Activated CD4-positive, alpha-beta T cell treated with anti-CD3 and anti-CD28 coated beads, Interleukin-2, Interleukin-4, amounts not matched to agents 100 ng/mL and 50 ng/mL, durations not matched to agents 16 hours and 8 hours (primary cell): ENCODE measurements at regions not wholly inside any gene's neighbourhood (a gene's known extent, or its start where the extent isn't known, plus 50 kb on each side); places are given as distances from the start of the nearest gene placed in this dataset.
A peak's percentile ranks its signal among the peaks of the same experiment; 100 is the strongest.
"Not testable (repeated sequence)": the region's sequence is repeated elsewhere in the genome, so short reads cannot be mapped to it uniquely, and the experiment has no call there.

Source experiments
- DNase-seq: peaks from one replicate; pipeline ENCODE4 v3.0.0-alpha.2; 2020; ENCODE audit warnings: low spot score

DNA sequence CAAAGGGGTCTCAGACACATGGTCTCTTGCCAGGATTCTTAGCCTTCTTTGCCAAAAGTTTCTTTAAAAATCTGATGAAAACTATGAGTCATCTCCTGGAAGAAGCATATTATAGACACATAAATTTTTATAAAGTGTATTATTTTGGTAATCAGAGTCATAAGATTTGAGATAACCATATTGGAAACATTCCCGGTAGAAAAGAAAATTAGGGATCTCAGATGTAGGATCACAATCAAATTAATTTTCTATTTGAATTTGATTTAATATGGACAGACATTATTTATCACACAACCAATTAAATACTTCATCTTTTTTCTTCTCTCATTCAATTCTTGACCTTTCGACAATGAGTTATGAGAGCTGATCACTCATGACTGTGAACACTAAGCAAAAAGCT, 347.7 kb upstream of the CDH8 start:
- DNase-seq = no peak

DNA sequence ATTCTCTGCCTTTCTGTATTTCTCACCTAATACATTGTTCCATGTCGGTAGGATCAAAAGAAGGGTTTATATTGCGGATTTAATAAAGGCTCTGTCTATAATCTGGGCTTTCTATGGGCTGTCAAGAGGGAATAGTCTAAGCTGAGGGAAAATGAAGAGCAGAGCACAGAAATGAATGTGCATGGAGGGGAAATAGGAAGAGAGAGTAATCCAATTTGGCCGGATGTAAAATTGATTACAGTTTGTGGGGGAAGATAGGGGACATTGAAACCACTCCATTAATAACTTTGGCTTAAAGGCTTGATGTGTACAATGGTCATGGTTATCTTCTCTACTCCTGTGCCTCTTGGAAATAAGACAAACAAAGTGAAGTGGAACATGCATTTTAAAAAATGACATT, 334.2 kb upstream of the CDH8 start:
- DNase-seq = no peak

DNA sequence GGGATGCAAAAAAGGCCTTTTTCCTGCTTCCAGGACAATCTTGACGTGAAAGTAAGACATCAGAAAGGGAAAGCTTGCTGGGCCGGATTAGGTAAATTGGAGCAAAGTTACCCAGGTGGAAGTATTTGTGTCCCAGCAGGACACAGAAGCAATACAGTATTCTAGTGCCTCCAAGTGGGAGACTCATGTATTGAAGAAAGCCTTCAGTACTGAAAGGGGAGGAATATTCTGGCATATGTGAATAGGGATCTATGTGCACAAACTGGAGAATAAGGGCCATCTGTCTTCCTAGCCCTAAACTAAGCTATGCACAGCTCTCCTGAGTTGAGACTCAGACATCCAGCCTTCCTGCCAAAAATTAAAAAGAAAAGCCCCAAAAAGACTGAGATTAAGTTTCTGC, 327.3 kb upstream of the CDH8 start:
- DNase-seq = no peak

DNA sequence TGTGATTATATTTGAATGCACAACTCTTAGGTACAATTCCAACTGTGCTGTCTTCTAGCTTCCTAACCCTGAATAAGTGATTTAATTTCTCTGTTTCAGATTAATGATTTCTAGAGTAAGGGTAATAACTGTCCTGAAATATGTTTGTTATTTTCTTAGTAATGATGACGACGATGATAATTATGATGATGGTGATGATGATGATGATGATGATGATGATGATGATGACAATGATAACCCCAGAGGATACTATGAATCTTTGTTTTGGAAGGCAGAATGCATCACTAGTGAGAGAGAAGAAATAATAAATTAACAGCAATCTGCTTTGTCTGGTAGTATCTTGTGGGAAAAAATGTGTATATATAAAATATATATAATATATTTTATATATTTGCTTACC, 317.1 kb upstream of the CDH8 start:
- DNase-seq = no peak

DNA sequence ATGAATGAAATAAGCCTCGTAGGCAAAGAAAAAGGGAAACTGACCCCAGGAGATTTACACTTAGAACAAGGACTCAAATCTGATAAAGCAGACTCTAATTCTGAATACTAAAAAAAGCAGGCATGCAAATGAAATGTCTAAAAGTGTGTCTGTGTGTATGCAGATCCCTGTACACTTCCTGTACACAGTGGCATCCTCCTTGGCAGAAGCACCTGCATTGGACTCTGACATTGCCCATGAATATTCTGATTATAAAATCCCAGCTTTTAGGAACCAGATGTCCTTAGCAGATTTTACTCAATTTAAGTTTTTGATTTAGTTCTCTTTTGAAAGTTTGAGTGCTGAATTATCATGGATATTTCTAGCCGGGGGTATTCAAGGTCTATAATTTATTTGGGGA, 306.0 kb upstream of the CDH8 start:
- DNase-seq = no peak

DNA sequence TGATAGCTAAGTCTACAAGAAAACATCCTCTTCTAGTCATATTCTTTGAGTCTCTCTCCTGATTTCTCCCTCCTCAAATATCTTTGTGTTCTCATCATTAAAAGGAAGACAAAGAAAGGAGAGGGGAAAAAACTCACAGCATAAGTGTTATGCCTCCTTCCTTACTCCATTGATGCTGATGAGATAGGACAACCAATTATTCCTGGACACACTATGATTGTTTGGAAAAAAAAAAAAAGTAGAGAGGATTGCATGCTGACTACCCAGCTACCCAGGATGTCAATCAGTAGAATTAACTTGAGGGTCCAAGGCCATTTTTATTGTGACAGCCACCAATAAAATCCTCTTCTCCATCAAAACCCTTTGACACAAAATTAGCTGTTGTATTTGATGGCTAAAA, 299.1 kb upstream of the CDH8 start:
- DNase-seq = no peak

DNA sequence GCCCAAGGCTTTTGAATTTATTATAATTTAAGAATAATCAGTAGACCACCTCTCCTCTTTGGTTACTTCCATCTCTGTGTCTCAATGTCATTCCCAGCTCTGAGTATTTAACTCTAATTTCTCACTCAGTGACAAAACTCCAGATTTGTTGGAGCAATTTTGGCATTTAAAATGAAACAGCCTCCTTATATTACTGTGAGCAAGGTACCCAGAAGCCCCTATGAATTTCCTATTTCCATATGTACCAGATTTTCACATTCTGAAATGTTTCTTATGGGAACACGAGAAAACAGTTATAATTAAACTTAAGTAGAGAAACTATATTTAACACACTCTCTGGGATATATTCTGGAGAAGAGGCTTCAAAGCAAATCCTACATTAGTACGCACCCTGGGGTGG, 285.4 kb upstream of the CDH8 start:
- DNase-seq = no peak

DNA sequence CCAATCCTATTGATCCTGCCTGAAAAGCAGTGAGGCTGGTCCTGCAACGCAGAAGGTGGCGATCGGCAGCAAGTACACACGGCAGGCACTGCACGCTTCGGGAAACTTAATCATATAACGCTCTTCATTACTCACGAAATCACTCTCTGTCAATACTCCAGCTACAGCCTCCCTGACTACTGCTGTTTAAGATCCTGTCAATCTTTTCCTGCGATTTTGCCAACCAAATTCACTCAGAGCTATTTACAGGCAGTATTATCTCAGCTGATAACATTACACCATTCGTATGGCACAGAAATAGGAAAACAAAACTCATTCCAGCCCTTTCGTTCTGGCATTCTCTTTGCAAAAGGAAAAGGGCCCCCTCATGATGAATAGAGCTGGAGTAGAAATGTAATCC, 262.4 kb upstream of the CDH8 start:
- no peak for DNase-seq

DNA sequence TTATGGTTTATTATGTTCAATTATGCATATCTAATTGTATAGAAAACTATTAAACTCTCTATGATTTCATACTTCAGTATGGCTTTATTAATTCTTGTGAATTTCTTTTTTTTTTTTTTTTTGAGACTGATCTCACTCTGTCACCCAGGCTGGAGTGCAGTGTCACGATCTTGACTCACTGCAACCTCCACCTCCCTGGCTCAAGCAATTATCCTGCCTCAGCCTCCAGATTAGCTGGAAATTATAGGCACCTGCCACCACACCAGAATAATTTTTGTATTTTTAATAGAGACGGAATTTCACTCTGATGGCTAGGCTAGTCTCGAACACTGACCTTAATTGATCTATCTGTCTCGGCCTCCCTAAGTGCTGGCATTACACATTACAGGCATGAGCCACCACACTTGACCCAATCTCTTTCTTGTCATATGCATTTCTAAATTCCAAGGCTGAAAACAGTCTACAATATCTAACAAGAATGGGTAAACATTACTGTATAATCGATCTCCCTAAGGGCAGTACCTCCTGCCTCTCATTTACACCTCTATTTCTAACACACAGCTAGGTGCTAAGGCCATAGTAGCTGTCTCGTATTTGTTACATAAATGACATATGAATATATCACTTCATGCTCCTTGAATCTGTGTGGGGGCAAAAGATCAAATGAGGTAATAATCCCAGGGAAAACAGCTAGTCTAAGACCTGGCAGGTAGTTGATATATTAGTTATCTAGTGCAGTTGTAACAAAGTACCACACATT, 258.2 kb upstream of the CDH8 start:
- DNase-seq = no peak

DNA sequence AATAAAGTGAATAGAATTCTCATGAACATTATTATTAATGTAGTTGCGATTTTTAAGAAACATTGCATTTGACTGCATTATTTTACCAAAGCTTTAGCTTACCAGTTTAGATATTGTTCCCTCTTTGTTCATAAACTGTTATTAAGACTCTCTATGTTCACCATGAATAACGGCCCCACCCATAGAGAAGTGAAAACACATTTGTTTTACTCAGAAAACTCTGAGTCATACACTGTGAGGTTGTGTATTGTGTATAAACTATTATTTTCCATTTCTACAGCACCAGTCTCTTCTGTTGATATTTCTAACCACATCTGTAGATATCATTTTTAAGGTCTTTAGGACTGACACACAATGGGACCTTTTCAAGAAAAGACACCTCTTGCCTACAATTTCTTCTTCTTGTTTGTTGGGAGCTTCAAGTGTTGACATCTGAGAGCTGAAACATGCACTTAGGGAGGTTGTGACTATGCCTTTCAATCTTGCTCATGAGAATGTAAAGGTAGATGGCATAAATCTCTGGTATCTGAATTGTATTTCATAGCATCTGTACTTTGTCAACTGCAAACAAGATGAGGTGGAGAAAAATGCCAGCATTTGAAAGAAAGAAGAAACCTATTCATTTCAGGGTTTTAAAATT, 252.9 kb upstream of the CDH8 start:
- no peak for DNase-seq

DNA sequence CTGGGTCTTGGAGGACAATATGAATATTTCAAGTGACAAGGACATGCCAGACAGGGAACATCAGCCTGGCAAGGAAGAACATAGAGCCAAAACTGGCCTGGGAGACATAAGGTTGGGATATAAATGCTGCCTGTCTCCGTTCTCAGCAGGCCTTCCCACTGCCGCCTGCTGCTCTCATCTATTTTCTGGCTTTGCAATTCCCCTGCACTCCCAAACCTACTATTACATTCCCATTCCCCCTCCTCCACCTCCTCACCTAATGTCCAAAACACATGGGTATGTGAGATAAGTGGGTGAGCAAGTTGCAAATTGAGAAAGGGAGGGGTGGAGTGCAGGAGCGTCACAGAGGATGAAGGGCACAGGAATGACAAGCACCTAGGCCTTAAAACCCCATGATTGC, 244.3 kb upstream of the CDH8 start:
- no peak for DNase-seq

DNA sequence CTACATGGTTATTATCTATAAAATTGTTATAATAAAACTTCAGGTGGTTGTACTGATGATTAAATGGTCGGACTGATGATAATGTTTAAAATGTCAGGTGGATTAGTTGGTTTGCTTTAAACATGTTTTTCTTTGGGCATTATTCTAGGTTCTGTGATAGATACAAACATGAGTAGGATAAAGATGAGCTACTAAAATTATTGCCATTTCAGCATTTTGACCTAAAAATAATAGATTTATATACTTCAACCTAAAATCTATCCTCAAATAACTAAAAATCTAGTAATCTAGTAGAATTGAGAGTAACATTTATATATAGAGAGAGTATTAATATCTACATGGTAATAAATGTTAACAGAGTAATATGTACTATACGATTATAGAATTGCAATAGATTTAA, 241.7 kb upstream of the CDH8 start:
- DNase-seq = no peak

DNA sequence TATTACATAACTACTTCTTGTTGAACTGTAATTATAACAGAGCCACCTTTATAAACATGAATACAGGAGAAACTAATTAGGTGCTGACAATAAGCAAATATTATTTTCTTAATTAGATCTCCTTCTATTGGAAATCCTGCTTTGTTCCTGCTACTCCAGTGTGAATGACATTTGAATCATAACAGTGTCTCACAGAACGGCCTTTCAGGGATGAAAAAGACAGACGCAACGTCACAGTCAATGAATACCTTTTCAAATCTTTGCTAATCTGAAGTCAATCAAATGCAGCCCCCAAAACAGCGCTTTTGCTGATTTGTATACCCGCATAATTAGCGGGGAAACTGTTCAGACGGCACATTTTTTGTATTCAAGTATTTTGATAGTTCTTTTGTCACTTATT, 240.4 kb upstream of the CDH8 start:
- no peak for DNase-seq

DNA sequence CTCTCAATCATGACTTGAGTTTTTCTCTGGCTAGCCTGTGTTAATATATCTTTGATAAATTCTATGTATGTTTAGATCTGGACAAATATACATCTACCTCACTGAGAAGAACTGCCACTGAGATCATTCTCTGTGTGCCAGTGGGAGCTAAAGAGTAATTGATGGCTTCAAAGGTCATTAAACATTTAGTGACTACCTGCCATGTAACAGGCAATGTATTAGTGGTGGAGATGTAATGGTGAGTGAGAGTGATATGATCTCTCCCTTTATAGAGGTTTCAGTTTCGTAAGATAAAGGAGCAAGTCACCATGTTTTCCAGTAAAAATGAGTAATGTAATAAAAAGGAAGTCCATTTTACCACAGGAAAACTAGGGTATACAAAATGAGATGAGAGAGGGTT, 235.8 kb upstream of the CDH8 start:
- DNase-seq = no peak

DNA sequence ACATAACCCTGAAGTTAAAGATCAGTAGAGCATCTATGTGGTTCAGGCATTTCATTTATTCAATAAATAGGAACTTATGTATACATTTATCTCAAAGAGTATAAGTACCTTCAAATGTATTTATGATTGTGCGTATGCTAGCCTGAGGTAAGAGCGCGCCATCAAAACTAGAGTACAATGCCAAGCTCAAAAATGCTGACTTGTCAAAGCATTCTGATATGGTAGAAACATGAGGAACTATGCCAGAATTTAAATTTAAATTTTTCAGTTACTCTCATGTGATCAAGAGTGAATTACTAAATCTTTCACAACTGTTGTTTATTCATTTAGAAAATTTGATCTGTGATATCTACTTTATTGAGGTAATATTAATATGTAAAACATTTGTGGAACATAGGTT, 225.5 kb upstream of the CDH8 start:
- no peak for DNase-seq

DNA sequence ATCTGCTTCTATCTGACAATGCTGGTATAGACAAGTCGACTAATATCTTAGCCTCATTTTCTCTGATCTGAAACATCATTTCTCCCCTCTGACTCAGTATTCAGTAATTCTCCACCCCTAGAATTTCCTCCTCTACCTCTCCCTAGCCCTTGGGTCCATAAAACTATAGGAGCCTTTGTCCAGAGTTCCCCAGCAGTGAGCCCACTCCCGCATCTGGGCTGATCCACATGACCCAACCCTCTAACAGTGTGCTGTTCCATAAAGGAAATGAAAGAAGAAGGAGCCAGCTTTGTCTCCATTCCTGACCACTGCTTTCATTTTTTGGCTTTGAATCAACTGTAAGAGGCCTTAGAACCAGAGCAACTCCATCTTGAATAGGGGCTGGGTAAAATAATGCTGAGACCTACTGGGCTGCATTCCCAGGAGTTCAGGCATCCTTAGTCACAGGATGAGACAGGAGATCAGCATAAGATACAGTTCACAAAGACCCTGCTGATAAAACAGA, 222.7 kb upstream of the CDH8 start:
- DNase-seq = not testable (repeated sequence)

DNA sequence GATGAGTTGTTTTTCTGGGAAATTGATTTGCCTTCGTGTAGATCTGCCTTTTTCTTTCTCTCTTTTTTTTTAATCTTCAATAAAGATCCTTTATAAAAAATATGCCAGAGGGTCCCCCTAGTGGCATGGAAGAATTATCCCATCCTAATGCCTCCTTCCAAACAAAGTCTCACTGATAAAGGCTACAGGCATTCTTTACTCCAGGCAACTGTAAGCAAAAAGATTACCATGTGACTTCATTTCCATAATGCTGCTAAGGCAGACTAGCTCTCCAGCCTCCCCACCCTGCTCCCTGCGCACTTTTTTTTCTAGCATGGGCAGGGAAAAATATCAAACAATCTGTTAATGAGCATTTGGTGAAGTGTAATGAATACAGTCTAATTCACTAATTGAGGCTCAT, 220.2 kb upstream of the CDH8 start:
- no peak for DNase-seq

DNA sequence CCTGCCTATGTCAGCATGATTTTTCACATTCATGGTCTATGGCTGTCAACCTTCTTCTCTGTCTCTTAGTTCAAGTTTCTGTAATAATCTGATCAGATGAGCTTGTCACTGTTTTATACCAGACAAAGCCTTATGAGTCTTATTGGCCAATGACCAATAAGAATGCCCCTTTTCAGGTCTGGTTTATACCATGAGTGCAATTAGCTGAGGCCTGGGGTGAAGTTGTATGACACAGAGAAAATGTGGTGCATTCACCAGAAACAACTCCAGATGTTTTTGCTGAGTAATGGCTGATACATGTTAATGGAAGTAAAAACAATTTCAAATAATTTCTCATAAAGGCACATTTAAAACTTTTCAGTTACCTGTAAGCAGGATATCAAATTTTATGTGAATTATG, 218.6 kb upstream of the CDH8 start:
- DNase-seq = no peak

DNA sequence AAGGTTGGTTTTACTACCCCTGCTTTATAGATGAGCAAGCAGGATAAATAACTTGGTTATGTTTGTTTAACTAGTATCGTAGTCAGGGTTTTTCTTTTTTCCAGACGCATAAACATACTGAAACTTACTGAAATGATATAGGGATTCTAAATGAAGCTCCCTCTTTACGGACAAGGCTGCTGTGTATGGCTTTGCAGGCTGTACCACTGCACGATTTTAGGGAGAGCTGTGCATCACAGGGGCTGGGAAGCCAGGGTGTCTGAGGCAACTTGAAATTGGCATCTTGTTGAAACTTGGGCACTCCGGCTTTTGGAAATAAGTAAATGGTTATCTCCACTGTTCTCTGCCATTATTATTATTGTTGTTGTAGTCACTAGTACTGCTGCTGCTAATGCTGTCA, 218.1 kb upstream of the CDH8 start:
- no peak for DNase-seq

DNA sequence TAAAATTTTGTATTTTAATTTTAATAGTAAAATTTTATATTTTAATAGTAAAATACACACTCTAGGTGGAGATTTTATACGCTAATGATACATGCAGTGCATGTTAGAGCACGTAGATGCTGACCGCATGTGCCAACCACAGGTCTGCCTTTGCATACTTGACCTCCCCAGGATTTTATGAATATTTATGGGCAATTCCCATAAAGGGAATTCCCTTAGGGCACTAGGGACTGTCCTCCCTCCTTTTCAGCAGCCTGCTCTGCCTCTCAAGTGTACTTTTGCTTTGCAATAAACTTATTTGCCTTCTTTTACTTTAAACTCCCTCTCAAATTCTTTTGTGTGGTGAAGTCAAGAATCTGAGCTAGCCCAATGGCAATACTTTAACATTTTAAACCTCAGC, 217.7 kb upstream of the CDH8 start:
- DNase-seq = no peak

DNA sequence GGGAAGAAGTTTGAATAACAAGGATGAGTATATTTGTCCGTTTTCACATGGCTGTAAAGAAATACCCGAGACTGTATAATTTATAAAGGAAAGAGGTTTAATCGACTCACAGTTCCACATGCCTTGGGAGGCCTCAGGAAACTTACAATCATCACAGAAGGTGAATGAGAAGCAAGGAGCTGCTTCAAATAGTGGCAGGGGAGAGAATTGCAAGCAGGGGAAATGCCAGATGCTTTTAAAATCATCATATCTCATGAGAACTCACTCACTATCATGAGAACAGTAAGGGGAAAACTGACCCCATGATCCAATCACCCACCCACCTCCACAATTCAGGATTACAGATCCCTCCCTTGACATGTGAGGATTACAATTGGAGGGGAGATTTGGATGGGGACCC, 212.8 kb upstream of the CDH8 start:
- no peak for DNase-seq

DNA sequence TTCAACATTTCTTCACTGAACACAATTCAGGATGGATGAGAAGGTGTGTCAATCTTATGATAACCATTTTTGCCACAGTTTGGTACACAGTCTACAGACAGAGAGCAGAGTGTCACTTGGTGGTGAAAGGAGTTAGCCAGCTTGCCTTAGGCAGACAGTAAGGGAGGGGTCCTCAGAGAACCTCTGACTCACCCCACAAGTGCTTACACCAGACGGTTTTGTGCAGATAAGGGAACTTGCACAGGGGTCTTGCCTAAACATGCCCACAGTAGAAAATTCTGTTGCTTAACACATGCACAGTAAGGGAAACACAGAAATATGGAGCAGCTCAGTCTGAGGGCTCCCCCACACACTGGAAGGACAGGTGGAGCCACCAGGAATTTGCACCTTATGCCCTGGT, 204.5 kb upstream of the CDH8 start:
- no peak for DNase-seq

DNA sequence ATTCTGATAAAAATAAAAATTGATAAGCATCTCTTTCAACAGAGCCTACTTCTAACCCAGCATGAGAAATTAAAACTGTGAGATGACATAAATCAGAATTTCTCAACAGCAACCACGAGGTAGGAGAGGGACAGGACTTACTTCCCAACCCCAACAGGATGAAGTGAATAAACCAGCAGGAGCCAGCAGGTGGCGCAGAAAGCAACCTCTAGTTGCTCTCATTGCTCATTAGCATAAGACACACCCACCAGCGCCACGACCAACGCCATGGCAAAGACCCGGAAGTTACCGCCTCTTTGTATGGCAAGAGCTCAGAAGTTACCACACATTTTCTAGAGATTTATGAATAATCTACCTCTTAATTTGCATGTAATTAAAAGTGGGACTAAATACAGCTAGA, 189.4 kb upstream of the CDH8 start:
- peak; percentile 28 for DNase-seq

DNA sequence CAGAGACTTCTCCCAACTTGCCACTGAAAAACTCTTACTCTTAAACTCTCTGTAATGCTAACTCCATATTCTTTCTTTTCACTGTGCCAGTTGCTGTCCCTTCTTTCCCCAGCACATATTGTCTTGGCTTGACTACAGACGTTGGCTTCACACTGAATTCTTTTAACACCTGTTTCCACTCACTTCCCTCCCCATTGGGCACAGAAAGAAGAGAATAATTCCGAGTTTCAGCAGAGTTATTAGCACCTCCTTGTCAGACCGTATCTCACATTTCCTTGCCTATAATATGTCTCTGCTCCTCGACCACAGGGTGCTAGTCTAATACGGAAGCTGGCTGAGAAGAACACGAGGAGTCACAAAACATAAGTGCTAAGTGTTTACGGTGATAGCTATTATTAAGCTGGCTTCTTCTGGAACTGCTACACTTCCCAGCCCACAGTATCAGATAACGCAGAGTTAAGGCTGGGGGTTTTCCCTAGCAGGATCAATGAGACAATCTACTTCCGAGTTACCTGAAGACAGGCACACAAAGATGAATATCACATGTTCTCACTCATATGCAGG, 188.5 kb upstream of the CDH8 start:
- no peak for DNase-seq
